Fibroblast of skin of left quadriceps (primary cell): ENCODE measurements at regions not wholly inside any gene's neighbourhood (a gene's known extent, or its start where the extent isn't known, plus 50 kb on each side); places are given as distances from the start of the nearest gene placed in this dataset.

Source experiments
- DNase-seq, 2 experiments: peaks; one replicate each; pipeline ENCODE4 v3.0.0-alpha.2; 2013; ENCODE audit warnings: low read depth in 2 of 2

DNA sequence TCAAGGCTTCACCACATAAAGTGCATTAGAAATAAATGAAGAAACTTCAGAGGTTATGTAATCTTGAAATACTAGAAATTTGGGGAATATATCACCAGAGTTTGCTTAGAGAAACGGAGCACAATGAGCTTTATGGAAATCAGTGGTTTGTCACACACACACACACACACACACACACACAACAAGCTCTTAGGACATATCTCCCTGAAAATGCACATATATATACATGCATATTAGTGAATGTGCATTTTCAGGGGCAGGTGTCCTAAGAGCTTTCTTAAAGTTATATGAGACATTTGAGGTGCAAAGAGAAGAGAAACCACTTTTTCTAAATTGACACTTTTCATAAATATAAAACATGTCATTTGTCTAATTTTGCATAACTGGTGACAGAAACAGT lies 93.7 kb upstream of the CARD18 start:
- DNase-seq, result no peak

DNA sequence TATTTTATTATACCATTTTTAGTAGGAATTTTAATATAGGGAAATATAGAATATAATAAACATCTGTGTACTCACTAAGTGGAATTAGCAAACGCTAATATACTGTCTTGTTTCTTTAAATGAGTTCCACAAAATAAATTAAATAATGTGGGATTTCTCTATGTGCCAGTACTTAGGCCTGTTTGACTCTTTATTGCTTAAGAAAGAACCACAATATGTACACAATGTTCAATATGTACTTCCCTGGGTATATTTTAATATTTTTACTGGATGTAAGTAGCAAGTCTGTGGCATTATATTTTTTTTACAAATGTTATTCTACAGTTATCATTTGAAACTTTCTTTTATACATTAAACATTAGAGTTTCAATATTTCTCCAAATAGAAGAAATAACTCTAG lies 92.5 kb upstream of the CARD18 start:
- no peak for DNase-seq

DNA sequence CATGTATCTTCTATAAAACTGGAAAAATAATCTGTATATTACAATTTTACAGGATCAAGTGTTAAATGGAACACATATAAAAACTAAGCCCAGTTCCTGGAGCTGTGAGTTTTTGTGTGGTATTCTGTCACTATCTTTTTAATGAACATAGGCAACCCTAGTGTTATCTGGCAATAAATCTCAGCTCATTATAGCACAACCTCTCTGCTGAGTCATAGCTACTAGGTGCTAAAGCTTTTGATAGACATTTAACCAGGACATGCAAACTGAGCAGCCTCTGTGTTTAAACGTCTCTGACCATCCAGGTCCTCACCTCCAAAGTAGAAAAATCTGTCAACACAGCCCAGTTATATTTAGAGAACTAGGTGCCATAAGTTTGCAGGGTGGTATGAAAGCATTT lies 91.0 kb upstream of the CARD18 start:
- DNase-seq, result no peak

DNA sequence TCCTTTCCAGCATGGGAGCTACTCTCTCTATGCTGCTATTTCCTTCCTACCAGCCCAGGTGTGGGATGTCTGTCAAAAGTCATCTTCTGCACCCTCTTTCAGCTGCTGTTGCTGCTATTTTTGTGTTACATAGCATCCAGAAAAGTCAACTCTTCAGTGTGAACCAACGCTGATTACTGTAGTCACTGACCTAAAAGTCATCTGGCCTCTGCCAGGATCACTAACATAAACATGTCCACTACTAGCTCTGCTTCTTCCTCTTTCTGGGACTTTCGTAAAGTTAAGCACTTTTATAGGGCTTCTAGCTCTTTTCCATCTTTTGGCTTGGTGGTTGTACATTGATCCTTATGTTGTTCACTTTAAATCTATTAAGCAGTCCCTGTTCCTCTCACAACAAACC lies 90.2 kb upstream of the CARD18 start:
- DNase-seq, result no peak

DNA sequence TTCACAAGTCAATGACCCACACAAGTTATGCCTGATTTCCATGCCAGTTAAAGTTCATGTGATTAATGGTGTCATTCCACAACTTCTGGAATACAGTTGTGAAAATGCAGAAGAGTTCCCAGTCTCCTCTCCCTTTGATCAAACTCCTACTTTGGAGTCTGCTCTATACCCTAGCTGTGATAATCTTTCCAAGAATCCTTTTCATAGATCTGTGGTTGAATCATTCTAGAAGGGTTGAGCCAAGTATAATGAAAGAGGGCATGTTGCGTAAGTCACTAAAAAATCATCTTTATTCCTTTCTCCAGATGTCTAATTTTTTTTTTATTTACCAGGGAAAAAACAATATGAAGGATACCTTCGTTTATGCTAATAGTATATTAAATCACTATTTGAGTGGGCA lies 89.7 kb upstream of the CARD18 start:
- DNase-seq, result peak; percentile 60 to 63

DNA sequence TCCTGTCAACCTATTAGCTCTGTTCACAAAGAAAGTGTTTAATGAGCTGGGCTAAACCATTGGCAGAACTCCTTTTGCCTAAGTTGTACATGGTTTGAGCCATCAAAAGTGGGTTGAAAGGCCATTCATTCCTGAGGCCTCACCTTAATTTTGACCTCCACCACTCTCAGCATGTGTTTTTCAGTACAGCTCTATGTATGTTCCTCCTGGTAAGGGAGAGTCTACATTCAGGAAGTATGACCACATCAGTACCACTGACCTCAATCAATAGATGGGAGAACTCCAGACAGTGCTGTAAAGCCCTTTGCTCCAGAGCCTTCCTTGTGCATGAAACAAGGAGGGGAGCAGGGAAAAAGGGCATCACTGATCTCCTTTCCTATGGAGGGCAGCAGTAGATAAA lies 87.8 kb upstream of the CARD18 start:
- no peak for DNase-seq

DNA sequence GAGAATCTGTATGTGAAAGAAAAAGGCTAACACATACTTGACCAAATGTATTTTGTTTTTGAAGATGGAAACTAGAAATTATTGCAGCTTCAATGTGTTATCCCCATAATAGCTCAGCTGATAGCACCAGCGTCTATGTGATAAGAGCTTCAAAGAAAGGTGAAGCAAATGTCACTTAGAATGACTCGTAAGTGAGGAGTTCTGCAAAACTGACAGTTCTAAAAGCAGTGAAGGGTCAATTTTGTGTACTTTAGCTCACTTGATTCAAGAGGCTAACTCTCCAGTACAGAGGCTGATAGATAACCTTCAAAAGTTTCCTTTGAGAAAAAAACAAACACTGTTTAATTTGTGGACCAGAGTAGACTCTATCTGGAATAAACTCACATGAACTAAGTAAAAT lies 87.2 kb upstream of the CARD18 start:
- DNase-seq, result no peak

DNA sequence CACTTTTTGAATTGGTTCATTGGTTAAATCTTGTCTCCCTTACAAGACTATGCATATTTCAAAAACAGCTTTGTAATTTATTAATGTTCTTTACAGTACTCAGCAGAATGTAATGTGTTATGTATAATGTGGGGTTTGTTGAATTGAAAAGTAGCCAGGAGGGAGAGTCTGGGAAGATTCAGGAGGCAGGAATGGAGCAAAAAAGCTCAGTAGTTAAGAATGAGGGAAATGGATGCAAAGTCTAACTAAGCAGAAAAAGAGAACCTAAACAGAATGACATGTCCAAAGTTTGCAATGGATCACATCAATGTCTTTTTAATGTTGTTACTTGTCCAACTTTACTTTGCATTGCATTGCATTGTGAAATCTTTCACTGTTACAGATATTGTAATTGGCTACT lies 86.5 kb upstream of the CARD18 start:
- DNase-seq, result peak; percentile 54 to 56

DNA sequence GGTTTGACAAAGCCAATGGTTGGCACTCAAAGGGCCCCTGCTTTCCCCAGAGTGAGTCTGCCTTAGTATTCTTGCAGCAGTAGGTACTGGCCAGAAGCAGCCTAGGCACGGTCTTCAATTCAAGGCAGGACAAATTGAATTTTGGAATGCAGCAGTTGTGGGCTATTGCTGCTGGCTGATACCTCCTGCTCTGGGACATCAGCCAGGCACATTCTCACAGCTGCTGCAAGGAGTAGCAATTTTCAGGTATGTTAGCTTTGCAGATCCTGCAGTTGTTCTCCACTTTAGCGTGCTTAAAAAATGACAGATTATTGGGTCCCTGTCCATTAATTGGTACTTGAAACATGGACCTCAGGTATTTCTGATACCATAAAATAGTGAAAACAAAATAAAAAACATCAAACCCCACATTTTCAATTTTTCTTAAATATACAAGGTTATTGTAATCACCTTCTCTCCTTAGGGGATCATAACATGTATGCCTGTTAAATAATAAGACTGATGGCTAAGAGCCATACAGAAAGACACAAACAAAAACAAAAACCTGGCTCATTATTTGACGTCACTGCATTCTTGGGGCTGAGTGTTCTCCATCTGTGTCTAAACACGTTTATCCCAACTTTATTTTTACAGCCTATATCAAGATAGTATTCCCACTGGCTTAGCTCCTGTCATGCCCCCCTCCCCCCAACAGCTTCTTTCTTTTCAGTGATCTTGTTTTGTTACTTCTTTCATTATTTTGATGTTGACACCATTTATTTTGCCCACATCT lies 85.1 kb upstream of the CARD18 start:
- no peak for DNase-seq

DNA sequence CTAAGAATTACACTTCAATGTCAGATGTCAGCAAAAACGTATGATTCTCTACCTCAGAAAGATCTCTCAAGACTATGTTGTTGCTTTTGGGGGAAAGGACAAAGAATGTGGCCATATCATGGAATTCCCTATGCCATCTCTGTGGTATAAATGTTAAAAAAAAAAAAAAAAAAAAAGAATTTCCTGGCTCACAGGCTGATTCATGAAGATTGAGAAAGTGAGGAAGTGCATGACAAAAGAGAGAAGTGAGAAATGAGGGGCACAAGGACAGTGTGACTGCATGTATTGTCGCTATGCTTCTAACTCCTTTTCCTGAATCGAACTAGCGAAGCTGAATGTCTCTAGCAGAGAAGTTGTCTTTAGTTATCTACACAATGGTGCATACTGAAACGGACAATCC lies 80.6 kb upstream of the CARD18 start:
- DNase-seq, result no peak

DNA sequence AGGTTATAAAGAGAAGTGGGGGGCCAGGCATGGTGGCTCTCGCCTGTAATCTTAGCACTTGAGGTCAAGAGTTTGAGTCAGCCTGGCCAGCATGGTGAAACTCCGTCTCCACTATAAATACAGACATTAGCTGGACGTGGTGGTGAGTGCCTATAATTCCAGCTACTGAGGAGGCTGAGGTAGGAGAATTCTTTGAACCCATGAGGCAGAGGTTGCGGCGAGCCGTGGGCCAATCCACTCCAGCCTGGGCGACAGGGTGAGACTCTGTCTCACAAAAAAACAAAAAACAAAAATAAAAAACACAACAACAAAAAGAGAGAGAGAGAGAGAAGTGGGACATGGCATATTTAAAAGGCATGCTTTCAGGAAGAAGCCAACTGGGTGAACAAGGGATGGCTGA lies 80.1 kb upstream of the CARD18 start:
- DNase-seq, result no peak

DNA sequence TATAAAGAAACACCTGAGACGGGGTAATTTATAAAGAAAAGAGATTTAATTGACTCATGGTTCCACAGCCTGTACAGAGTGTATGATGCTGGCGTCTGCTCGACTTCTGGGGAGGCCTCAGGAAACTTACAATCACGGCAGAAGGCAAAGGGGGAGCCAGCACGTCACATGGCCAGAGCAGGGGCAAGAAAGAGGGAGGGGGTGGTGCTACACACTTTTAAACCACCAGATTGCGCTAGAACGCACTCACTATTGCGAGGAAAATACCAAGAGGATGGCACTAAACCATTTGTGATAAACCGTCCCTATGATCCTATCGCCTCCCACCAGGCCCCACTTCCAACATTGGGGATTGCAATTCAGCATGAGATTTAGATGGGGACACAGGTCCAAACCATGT lies 79.7 kb upstream of the CARD18 start:
- DNase-seq, result no peak

DNA sequence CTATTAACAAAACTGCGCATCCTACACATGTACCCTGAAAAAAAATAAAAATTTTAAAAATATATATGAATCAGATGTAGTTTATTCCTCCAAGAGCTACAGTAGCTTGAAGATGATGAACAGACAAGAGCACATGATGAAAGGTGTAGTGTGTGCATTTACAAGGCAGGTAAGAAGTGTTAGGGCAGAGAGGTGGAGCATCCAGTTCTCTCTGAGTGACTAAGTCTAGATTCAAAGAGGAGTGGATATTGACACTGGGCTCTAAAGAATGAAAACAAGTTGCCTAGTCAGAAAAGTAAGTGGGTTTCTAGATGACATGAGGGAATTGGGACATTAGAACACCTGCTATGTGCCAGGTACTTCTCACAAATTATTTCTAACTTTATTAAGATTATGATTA lies 76.0 kb upstream of the CARD18 start:
- no peak for DNase-seq

DNA sequence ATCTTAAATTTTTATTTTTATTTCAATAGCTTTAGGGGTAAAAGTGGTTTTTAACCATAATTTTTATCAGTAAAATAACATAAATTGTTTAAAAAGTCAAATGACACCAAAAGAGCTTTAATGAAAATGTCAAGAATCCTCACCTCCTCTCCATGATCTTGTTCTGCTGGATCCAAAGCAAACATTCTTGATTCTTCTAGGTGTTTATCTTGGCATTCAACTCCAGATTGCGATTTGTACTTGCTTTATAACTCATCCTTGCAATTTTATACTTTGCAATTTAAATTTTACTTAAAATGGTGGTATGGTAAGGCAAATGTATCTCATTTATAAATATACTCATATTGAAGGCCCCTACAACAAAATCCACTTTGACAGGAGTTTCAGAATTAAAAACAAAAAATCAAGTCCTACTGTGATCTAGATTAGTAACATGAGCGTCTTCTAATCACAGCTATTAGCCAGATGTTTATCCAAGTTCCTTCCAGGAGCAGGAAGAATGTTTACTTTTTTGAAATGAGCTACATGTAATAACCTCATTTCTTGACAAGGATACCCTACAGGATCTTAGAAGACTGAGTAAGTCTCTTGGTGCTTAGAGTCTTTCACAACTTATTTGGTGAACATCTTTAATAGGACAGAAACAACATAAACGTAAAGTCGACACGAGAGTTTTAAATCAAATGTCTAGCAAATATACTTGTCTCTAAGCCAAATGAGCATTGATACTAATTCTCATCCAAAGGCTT lies 72.4 kb upstream of the CARD18 start:
- DNase-seq, result no peak

DNA sequence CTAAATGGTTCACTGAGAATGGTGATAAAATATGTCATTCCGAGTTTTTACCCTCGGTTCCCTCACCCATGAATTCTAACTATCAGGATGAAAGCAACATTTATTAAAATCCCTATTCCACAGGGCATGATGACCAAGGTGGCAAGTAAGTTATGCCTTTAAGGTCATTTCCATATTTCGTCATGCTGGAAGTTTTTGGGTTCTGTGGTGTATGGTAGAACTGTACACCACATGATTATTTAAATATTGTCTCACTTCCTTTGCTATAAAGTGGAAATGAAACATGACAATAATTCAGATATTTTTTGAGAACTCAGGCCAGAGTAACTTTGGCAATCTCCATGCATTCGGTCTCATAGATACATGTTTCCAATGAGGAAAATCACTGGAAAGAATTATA lies 68.5 kb upstream of the CARD18 start:
- DNase-seq, result no peak

DNA sequence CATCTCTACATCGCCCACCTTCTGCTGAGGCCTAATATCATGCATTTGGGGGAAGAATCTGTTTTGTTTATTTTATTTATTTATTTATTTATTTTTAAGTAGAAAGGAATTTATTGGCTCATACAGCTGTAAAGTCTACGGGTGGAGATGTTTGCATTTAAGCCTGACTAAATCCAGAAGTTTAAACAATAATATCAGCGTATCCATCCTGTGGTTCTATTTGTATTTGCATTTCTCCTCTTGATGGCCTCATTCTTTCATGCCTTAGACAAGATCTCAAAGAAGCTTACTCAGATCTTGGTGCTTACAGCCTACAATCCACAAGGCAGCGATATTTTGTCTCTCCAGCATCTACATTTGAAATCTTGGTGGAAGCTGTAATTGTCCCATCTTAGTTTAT lies 67.1 kb upstream of the CARD18 start:
- DNase-seq, result no peak

DNA sequence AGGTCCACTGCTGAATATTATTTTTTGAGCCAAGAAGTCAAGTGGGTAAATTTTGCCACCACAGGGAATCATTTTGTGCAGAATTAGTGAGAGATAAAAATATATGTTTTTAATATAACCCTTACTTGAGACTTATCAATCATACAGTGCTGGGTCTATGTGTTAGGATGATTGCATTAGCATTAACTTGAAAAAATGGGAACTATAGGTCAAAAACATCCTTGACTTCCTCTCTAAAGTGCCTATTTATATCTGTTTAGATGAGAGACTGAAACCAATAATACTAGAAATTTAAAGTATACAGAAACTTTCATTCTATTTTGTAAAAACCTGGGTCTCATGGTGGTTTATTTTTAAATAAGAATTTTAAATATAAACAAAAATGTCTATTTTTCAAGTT lies 65.1 kb upstream of the CARD18 start:
- DNase-seq, result no peak

DNA sequence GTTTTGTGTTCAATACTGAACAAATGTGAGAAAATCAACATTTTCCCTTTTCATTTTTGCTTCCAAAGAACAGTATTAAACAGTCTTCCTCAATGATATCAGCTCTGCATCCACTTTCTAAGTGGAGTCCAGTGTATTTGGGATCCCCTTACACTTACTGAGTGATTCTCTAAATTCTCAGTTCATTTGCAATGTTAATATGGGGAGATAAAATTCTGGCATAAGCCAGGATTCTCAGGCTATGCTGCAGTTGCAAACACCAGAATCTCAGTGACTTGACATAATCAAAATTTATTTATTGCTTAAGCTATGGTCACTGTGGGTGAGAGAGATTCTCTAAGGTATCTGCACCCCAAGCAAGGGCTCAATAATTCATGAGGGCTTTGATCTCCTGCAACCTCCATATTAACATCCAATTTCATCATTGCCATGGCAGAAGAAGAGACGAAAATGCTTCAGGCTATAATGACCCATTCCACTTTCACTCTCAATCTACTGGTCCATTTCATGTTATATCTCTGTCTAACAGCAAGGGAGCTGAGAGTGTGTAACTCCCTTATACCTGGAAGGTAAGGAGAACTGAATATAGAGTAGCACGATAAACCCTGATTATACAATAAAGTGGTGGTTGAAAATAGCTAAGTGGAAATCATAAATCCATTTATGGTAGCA lies 64.1 kb upstream of the CARD18 start:
- DNase-seq, result no peak

DNA sequence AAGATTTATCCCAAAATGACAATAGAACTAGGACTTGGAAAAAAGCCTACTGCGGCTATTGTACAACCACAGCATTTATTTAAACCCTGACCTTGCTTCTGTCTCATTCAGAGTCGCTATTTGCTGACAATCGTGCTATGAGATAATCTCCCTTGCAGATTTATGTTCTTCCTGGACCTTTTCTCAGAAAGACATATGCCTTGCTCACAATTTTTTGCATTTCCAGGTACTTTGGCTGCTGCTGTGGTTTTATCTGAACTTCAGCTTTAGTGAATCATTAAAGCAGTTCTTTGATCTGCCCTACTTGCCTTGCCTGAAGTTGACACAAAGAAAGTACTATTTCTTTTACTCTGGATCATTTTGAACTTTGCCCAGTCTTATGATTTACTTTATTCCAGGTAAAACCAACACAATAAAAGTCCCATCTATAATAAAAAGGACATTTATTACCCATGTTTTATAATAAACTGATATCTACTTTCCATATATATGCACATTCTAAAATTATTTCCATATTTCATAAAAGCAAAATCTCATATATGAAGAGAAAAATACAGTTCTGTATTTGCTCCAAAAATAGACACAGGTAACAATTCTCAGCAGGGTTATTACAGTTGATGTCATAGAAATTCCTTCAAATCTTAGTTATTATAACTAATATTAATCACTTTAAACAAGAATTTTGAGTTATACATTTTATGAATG lies 63.4 kb upstream of the CARD18 start:
- DNase-seq, result no peak

DNA sequence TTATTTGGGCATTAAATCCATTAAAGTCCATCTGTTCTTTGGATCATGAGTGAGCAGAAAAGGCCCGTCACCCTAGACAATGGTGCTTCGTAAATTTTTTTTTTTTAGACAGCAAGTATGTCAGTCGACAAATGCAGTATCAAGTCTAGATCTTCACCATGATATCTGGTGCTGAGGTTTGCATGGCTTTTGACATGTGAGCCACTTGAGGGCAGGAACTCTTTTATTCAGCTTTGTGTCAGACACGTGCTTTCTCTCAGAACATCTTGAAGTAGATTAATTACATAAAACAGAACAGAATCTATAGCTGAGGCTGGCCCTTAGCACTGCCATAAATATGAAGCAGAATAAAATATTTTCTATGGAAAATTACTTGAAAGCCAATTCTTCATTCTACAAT lies 62.9 kb upstream of the CARD18 start:
- DNase-seq, result no peak

DNA sequence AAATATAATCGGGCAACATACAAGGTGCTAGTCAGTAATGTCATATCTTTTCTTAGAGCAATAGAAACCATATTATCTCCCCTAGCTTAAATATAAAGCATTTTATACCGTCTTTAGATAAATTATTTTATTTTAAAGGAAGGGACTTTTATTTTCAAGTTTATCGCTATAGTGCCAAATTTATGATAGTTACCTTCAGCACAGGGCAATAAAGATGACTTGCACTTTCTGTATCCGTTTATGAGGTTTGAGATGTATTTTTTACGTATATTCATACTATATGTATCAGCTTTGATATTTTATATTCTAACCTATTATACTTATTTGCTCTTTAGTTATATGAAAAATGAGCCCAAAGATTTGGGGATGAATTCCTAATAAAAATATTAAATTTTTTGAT lies 61.6 kb upstream of the CARD18 start:
- DNase-seq, result no peak

DNA sequence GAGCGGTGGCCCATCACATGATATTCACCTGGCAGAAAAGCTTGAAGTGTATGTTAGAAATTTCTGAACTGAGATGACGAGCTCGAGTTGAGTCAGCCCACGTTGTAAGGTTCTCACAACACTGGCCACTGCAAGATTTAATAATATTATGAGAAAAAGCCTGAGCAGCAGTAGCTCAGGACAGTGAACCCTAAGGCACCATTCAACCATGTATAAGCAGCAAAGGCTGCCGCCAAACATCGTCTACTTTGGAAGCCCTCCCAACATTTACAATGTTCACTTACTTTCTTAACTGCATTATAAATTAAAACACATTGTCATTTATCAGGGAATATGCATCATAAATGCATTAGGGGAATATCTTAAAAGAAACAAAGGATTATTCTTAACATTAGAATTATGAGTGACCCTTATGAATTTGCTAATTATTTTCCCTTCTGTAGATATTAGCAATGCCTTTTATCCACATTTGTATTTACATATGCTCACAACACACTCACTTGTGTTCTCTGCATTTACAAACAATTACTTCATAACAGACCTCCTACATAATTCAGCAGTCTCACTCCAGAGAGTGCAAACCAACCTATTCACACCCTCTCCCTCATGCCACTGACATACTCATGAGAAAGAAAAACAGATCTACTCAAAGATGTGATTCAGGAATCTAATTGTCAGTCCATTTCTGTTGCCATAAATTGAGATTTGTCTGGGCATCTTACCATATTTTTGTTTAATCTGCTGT lies 57.7 kb upstream of the CARD18 start:
- no peak for DNase-seq
